ENCODE measurements at regions not wholly inside any gene's neighbourhood (a gene's known extent, or its start where the extent isn't known, plus 50 kb on each side); places are given as distances from the start of the nearest gene placed in this dataset.
"Not testable (repeated sequence)": the region's sequence is repeated elsewhere in the genome, so short reads cannot be mapped to it uniquely, and the experiment has no call there.

DNA sequence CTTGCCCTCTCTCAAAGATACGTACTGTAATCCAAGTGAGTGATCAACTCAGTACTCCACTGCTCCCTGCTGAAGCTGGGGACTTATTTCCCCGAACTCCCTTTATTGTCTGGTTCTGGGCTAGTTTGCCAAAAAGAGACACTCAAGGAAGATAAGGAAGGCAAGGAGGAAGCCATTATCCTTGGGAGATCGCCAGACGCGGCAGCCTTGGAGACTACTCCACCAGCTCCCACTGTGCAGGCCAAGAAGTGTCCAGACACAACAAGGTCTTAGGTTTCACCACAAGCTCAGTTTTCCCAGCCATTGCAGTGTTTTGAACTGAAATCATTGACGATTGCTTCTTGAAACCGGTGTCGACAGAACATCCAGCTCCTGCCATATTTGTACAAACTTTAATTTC lies 439.6 kb upstream of the UBE2E3 start:
- DNase-seq (ENCODE audit: low read depth), result no peak

DNA sequence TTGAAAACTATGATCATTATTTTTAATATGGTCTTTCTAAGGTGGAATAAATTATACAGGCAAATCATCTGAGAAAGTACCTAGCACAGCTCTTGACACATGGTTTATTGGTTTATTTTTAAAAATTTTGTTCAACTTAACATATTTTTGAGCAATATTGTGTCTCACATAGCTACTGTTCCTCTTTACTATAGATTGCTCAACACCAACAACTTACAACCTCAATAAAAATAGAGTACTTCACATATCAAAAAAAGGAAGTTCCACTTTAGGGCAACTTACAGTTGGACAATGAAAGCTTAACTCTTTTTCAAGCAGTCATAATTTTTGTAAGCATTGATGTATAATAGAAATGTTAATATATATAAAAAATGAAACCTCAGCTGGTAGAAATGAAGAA lies 440.9 kb upstream of the UBE2E3 start:
- DNase-seq (ENCODE audit: low read depth), result no peak

DNA sequence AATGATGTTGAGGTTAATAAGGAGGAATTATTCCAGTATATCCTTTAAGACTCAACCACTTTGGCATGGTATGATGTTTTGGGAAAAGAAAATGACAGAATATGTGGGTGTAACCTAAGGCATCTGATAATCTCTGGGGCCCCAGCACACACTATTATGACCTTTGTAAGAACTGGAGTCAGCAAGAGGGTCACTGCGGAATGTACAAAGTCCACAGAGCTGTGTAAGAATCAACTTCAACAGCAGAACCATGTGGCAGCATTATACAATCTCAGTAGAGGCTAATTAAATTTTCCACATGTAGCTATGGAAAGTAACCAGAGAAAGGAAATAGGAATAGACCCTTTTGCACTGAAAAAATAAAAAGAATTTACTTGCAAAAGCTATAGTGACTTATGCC lies 445.1 kb upstream of the UBE2E3 start:
- DNase-seq (ENCODE audit: low read depth), result no peak

DNA sequence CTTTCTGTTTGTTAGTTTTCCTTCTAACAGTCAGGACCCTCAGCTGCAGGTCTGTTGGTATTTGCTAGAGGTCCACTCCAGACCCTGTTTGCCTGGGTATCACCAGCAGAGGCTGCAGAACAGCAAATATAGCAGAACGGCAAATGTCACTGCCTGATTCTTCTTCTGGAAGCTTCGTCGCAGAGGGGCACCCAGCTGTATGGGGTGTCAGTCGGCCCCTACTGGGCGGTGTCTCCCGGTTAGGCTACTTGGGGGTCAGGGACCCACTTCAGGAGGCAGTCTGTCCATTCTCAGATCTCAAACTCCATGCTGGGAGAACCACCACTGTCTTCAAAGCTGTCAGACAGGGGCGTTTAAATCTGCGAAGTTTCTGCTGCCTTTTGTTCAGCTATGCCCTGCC lies 448.6 kb upstream of the UBE2E3 start:
- not testable (repeated sequence) for DNase-seq (ENCODE audit: low read depth)

DNA sequence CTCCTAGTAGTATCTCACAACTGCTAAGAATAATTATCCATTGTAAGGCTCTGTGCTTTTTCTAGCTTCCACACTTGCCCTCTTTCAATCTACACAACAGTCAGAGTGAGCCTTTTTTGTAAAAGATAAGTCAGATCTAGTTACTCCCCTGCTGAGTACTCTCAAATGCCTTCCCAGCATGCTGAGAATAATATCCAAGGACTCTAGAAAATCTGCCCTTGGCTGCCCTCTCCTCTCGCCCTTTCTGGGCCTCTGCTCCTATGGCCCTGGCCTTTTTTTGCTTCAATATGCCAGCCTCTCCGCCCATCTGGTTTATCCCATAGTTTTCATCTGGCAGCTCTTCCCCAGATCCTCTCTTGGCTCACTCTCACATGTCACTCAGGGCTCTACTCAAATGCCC lies 455.9 kb upstream of the UBE2E3 start:
- DNase-seq (ENCODE audit: low read depth), result no peak

DNA sequence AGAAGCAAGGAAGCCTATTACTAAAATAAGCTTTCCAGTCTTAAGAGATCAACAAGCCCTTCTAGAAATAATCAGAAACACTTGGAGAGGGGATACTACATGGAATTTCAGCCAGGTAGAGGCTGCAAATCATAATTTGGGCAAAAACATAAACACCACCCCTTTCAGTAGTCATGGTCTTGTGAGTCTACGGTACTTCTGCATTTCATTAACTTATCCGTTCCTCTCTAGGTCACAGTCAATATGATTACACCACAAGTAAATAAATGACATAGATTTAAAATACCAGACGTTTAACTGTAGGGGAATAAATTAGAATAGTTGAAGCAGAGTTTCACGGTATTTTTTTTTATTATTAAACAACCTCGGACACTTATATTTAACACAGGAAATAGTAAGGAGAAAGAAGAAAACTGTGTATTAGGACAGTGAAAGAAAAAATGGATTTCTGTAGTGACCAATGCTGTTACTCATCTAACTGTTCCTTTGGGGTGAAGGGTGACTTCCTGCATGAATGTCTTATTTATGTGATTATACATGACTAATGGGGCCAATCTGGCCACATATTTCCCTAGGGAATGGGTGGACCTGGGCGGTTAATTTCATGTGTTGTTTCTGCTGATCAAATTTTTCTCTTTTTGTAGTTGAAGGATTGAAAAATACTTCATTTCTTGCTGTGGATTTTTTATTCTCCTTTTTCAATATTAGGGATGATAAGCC lies 456.6 kb upstream of the UBE2E3 start:
- DNase-seq (ENCODE audit: low read depth), result peak; percentile 76

DNA sequence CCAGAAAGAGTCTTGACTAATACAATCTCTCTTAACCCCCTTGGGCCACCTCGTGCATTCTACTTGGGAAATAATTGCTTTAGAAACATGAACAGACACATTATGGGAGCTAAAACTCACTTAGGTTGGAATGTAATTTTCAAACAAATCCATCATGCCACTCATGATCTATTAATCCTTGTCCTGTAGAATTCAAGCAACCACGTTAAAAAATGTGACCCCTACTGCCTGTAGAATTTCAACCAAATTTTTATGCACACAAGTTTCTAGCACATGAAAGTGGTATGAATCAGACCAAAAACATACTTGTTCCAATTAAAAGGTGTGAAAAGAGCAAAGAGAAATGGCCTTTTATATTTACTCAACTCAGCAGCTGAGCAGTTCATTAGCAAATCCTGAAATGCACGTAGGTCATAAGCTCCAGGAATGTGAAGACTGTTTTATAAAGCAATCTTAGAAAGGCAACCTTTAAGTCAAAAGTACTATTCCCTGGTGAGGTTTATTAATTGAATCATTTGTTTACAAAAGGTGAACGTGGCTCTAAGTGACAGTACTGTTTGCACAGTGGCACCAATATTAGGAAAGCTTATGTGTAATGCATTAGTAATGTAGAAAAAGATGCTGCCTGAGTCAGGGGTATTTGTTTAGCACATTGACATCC lies 459.4 kb upstream of the UBE2E3 start:
- peak; percentile 25 for DNase-seq (ENCODE audit: low read depth)

GRCh38 chr2:180520206-180520605 lies 460.2 kb upstream of the UBE2E3 start:
- DNase-seq (ENCODE audit: low read depth), result no peak

DNA sequence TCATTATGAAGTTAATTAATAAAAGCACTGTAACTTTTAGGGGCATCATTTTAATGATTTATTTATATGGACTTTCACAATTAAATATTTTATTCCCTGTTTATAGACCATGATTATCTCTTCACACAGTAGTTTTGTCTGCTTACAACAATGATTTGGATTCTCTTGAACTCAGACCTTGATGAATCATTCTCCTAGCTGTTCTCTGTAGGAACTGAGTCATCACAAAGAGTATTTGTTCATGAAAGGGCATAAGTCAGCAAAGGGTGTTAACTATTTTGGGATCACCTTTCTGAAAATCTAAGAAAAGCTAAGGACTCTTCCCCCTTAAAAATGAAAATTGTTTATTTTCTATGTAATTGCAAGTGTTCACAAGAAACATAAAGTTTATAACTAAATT lies 461.1 kb upstream of the UBE2E3 start:
- DNase-seq (ENCODE audit: low read depth), result peak; percentile 30

DNA sequence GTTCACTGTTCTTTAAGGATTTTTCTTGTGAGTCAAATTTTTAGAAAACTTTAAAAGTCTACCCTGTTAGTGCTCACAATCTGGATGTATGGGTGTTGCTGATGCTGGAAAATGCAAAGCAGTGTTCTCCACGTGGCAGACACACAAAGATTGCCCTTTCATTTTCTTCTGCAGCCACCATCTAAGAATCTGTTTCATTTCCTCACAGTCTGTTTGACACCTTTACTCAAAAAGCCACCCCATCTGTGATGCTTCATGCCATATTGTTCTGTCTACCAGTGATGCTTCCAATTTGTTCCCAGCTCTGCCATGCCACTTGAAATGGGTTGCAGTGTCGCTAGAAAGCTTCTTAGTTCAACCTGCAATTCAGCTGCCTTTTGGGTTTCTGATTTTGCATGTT lies 464.2 kb upstream of the UBE2E3 start:
- DNase-seq (ENCODE audit: low read depth), result no peak

DNA sequence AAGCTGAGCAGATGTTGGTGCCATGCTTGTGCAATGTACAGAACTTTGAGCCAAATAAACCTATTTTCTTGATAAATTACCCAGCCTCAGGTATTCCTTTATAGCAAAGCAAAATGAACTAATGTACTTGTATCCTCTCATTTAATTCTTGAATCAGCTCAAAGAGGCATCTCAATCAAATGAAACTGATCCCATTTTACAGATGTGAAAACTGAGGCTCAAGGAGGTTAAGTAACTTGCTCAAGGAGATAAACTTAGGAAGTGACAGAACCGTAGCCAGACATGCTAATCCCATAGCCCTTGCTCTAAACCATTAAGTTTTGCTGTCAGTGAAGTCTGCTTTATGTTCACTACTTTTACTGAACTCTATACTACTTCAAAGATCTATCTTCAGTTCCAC lies 467.0 kb upstream of the UBE2E3 start:
- DNase-seq (ENCODE audit: low read depth), result no peak

DNA sequence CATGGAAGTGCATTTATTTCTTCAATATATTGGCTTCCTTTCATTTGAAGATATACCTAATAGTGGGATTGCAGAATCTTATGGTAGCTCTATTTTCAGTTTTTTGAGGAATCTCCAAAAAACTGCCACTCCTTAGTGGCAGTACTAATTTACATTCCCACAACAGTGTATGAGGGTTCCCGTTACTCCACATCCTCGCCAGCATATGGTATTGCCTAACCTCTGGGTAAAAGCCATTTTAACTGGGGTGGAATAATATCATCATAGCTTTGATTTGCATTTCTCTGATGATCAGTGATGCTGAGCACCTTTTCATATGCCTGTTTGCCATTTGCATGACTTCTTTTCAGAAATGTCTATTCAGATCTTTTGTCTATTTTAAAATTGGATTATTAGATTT lies 471.9 kb upstream of the UBE2E3 start:
- no peak for DNase-seq (ENCODE audit: low read depth)

- peak; percentile 65 for DNase-seq (ENCODE audit: low read depth)
Measured at GRCh38 chr2:180507028-180507427, 473.4 kb upstream of the UBE2E3 start.

DNA sequence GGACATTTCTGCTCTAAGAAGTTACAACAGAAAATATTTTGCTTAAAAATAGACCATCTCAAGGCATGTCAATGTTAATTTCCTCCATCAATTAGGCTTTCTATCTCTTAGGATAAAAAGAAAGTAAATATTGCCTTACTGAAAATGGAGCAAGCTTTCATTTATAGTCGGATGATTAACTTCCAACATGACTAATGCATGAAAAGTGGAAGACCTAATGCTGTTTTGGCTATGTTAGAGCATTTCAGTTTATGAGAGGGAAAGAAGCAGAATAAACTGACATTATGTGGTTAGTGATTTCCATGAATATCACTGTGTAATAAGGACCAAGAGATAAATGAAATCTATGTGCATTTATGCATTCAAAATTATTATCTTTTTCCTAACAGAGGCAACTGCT lies 475.2 kb upstream of the UBE2E3 start:
- DNase-seq (ENCODE audit: low read depth), result peak; percentile 24

DNA sequence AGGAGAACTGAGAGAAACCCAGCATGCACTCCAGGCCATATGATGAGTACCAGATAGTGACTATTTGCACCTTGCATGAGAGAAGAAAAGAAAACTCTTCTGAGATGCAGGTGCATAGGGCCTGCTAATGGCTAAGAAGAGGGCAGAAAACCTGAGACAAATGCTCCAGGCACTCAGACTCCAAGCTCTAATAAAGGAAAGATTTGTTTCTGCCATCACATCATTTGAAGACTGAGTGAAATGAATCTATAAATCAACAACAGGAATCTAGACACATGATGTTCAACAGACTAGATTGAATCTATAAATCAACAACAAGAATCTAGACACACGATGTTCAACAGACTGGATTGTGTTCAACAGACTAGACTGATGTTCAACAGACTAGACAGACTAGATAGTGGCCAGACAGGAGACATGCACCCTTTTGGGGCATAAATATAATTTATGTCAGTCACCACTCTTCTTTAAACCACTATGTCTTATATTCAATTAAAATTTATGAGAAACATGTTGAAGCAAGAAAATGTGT lies 482.7 kb upstream of the UBE2E3 start:
- no peak for DNase-seq (ENCODE audit: low read depth)

- DNase-seq (ENCODE audit: low read depth), result no peak
Measured at GRCh38 chr2:180495606-180496005, 484.8 kb upstream of the UBE2E3 start.

DNA sequence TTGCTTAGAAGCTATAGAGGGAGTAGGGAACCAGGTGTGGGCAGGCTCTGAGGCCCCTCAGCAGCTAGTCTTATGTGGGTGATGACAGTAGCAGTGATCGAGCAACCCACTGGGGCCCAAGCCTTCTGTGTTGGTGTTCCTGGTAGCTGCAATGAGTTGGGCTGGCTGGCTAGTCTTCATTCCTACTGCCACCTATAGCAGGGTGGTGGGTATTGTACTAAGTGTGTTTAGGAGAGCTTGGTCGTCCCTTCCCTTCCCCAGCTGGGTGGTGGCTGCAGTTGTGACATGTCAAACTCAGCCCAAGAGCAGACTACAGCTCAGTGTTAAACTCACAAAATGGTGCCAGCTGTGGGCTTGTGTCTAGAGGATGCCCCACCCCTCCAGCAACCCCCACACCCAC lies 486.1 kb upstream of the UBE2E3 start:
- DNase-seq (ENCODE audit: low read depth), result no peak

- no peak for DNase-seq (ENCODE audit: low read depth)
Measured at GRCh38 chr2:180482696-180483095, 475.6 kb upstream of the CWC22 start.

- peak; percentile 50 for DNase-seq (ENCODE audit: low read depth)
Measured at GRCh38 chr2:180481998-180482397, 474.9 kb upstream of the CWC22 start.

DNA sequence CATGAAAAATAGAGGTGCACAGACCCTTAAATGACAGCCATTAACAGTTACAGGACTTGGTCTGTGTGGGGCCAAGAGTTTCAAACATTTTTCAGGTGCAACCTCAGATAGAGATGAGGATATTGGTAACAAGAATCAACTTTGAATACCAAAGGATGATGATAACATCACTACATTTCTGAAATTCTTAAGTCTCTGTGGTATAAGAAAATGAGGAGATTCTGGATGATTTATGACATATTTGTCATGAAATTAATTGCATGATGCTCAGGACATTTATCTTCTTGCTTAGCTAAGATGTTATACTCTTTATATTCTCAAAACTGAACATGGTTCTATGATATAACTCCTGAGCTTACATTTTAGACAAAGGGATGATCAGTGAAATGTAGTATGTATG lies 471.8 kb upstream of the CWC22 start:
- DNase-seq (ENCODE audit: low read depth), result peak; percentile 35

DNA sequence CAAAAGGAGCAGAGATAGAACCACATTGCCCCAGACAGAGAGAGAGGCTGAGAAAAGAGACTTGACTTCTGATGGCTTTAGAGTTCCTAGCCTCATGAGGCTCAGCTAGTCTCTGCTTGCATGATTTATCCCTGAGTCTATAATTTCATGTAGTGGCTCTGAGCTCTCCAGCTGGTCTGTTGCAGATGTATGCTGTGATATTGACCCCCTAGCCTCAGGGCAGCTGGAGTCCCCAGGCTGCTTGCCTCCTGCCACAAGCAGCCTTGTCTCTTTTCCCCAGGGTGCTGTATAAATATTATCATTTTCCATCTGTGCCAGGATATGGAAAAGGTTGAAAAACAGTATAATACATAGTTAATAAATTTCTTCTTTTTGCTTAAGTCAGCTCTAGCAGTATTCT lies 467.6 kb upstream of the CWC22 start:
- DNase-seq (ENCODE audit: low read depth), result no peak

DNA sequence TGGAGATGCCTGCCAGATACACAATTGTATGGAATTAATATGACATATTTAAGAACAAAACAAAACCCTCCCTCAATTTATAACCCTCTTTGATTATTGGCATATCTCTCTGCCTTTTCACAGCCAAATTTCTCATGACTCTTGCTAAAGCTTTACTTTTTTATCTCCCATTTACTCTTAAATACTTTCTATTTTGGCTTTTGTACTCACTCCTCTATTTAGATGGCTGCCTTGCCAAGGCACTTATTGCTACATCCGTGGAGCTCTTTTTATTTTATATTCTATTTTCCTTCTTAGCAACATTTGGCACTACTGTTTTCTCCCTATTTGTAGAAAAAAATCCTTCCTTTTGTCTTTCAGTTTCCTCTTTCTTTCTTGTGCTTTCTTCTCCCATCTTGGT lies 466.4 kb upstream of the CWC22 start:
- no peak for DNase-seq (ENCODE audit: low read depth)

DNA sequence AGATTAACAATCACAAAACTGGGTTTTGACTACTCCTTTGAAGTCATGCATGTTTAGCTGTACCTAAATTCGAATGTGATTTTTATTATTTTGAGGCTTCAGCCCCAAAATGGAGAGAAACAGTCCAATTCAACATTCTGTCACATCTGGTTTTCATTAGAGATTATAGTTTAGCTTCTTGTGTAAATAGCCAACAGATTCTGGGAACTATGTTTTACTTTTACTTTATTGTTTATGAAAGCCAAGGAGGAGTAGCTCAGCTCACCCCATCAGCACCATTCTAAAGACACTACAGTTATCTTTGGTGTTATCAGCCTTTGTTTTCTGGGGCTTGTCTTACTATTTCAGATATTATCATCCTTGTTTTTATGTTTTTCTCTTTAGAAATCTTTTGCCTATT lies 465.0 kb upstream of the CWC22 start:
- DNase-seq (ENCODE audit: low read depth), result no peak

- no peak for DNase-seq (ENCODE audit: low read depth)
Measured at GRCh38 chr2:180463608-180464007, 456.5 kb upstream of the CWC22 start.
